IPS-20b (cell line): ENCODE measurements at regions not wholly inside any gene's neighbourhood (a gene's known extent, or its start where the extent isn't known, plus 50 kb on each side); places are given as distances from the start of the nearest gene placed in this dataset.
"Not testable (repeated sequence)": the region's sequence is repeated elsewhere in the genome, so short reads cannot be mapped to it uniquely, and the experiment has no call there.

Source experiments
- H3K27ac ChIP-seq: one replicate; pipeline ENCODE4 v1.5.1; 2013; ENCODE audit warnings: low read length
- H3K27me3 ChIP-seq: 2 replicates; pipeline ENCODE4 v1.6.1; 2013; ENCODE audit warnings: mild to moderate bottlenecking, low read length, inconsistent platforms; ENCODE audit not compliant: insufficient read depth
- H3K36me3 ChIP-seq: 2 replicates; pipeline ENCODE4 v1.6.1; 2013; ENCODE audit warnings: low read depth, mild to moderate bottlenecking, inconsistent platforms, low read length, moderate library complexity; ENCODE audit not compliant: insufficient read depth
- H3K4me1 ChIP-seq: 2 replicates; pipeline ENCODE4 v1.6.1; 2013; ENCODE audit warnings: mild to moderate bottlenecking, control low read depth, inconsistent platforms, low read length, moderate library complexity; ENCODE audit not compliant: insufficient read depth
- H3K4me3 ChIP-seq: 2 replicates; pipeline ENCODE4 v1.5.1; 2013; ENCODE audit warnings: mild to moderate bottlenecking, low read length, inconsistent platforms
- H3K9ac ChIP-seq: 2 replicates; pipeline ENCODE4 v1.6.1; 2013; ENCODE audit warnings: low read depth, mild to moderate bottlenecking, inconsistent platforms, low read length, moderate library complexity
- H3K9me3 ChIP-seq: 2 replicates; pipeline ENCODE4 v1.6.1; 2013; ENCODE audit warnings: mild to moderate bottlenecking, low read depth, low read length, inconsistent platforms; ENCODE audit not compliant: insufficient read depth

DNA sequence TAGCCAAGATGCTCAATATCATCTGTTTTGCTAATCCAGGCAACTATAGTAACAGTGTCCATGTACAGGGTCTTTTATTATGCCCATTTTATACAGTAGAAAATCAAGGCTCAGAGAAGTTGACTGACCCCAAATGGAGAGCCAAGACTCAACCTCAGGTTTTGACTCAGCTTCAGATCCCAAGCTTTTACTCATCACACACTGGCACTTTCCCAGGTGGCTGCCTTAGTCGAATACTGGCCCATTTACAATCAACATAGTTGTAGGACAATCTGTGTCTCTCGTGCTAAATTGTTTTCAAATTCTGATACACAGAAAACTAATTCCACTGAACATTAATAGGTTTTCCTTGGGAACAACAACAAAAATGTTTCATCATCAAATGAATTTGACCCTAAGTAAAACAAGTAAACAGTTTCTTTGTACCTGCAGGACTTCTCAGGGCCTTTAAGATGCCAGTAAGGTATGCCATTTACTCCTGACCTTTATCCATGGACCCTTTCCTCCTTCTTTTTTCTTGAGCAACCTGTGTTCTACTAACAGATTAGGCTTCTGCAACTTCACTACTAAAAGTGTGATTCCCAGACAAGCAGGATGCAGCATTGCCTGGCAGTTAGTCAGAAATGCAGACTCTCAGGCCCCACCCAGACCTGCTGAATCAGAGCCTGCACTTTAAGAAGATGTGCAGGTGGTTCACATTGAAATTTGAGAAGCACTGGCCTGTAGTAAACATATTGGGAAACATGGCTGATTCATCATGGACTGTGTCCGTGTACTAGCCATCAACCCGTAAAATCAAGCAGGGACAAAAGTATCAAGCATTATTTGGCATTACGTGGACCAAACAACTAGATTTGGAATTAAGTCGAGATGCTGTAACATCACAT, 128.8 kb downstream of the RRAGC start:
- Histone ChIP-seq H3K9ac (no peak overlapping the region), H3K4me3 (no peak overlapping the region), H3K9me3 (no peaks in the 10 kb centered on the region), H3K4me1 (peaks cover 29% of the 10 kb centered on the region), H3K36me3 (no peaks in the 10 kb centered on the region), H3K27ac (no peak overlapping the region), H3K27me3 (no peaks in the 10 kb centered on the region)

DNA sequence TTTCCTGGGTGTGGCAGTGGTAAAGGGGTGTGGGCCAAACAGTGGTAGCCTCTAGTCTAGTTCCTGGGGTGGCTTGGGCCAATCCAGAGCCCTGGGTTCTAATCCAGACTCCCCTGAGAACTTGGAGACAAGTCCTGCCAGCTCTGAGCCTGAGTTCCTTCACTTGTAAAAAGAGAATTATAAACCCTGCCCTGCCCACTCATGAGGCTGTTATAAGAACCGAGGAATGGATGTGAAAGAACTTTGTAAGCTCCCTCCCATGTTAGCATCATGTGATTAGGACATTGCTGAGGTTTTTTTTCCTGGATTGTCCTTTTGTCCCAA, 131.0 kb downstream of the RRAGC start:
- Histone ChIP-seq H3K4me1 (peaks cover 29% of the 10 kb centered on the region), H3K4me3 (no peak overlapping the region; the same call in 1 of the 2 replicates), H3K27me3 (no peaks in the 10 kb centered on the region), H3K9me3 (no peaks in the 10 kb centered on the region), H3K9ac (peak overlapping the region; percentile 66; the same call in 1 of the 2 replicates), H3K27ac (peak overlapping the region; percentile 76), H3K36me3 (no peaks in the 10 kb centered on the region)

DNA sequence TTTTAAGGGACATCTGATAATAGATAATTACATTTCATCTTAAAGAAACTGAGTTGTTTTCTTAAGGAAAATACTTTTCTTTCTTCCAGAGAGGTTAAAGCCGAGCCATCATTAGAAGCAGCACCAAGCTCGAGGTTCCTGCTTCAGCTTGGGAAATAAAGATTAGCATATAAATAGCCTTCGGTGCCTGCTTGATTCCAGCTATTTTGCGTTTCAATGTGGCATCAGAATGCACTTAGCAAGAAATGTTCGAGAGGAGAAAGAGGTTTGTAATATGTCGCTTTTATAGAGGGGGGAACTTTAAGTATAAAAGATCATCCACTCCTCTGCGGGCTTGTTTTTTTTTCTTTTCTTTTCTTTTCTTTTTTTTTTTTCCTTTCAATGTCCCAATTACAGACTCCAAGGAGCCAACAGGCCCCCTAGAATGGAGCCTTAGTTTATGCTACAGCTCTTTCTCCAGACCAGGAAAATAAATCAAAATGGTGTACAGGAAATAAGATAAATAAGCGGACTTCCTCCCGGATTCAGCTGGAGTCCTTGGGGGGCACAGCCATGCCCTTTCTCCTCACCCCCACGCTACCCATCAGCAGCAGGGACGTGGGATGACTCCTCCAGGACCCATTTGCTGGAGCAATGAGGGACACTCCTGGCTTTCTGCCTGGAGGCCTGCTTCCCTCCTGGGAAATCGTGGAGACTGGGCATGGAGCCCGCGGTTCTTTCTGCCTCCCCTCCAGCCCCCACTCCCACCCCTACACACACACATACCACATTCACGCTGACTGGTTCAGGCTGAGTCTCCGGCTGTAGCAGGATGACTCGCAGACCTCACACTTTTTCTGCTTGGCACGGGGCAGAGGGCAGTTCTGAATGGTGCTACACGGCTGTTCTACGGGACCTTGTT, 131.6 kb downstream of the RRAGC start:
- Histone ChIP-seq H3K4me3 (peak overlapping the region; percentile 47), H3K27ac (peak overlapping the region; percentile 76), H3K9me3 (no peaks in the 10 kb centered on the region), H3K9ac (peak overlapping the region; percentile 66; the same call in 1 of the 2 replicates), H3K36me3 (no peaks in the 10 kb centered on the region), H3K4me1 (peaks cover 25% of the 10 kb centered on the region), H3K27me3 (no peaks in the 10 kb centered on the region)

DNA sequence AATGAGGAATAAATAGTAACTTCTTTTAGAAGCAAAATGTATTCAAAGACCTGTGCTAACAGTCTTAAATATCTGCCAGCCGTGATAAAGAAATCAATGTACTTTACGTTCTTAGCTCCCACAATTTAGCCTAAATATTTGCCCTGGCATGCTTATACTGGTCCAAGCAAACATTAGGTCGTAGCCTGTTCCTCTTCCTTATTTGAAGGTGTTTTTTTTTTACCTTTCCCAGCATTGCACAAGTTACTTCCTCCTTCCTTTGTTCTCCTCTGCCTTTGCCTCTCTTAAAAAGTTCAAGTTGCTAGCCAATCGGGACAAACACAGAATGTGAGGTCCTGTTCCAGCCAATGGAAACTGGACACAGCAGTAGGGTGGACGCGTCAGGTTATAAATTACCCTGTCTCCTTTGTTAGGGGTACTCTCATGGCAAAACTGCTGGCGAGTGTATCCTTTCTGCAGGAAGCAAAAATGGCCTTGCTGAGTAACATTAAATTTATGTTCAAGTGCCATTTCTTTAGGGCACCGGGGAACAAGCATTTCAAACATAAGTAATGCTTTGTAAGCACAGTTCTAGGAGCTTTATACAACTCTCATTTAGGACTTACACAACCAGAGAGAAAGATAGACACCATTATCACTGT, 134.1 kb downstream of the RRAGC start:
- H3K9me3 ChIP-seq, H3K36me3 ChIP-seq, H3K27me3 ChIP-seq, H3K27ac ChIP-seq, H3K4me3 ChIP-seq, H3K9ac ChIP-seq: not testable (repeated sequence)
- peaks cover 21% of the 10 kb centered on the region for H3K4me1 ChIP-seq

DNA sequence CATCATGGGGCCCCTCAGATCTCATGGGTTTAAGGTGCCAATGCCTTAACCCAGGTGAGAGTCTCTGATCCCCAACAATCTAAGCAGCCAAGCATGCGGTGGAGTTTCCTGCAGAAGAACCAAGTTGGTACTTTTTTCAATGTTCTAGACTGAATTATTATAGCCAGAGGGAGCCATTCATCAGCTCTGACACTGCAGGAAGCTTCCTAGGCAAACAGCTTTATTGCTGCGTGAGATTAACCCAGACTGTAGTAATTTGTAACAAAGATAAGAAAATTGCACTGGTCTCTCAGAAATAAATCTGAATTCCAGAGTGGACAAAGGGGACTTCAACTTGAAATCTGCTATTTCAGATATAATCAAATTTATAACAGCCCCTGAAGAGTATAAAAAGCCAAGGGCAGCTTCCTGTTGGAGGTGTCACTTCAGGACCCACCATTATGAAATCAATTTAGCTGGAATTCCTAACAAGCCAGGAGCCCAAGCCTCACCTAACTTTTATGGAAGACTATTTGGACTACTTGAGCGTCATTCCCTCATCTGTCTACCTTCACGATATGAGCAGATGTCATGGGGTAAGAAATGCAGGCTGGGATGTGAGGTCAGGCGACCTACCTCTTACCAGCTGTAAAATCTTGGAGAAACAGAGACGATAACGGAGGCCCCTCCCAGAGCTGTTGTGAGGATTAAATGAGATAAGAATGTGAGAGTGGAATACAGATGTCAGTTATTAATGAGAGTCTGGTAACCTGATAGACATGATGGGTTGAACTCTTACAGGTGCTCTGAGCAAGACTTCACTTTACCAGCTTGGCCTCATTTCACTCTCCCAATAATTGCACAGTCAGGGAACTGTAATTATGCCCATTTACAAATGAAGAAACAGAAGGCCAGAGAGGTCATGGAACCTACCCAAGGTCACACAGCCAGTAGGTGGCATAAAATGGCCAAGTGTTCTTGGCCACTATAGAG, 135.1 kb downstream of the RRAGC start:
- no peaks in the 10 kb centered on the region for H3K36me3 ChIP-seq
- H3K27me3 ChIP-seq, result no peaks in the 10 kb centered on the region
- H3K9ac ChIP-seq, result no peak overlapping the region
- peaks cover 21% of the 10 kb centered on the region for H3K4me1 ChIP-seq
- H3K4me3 ChIP-seq, result no peak overlapping the region
- no peaks in the 10 kb centered on the region for H3K9me3 ChIP-seq
- no peak overlapping the region for H3K27ac ChIP-seq

DNA sequence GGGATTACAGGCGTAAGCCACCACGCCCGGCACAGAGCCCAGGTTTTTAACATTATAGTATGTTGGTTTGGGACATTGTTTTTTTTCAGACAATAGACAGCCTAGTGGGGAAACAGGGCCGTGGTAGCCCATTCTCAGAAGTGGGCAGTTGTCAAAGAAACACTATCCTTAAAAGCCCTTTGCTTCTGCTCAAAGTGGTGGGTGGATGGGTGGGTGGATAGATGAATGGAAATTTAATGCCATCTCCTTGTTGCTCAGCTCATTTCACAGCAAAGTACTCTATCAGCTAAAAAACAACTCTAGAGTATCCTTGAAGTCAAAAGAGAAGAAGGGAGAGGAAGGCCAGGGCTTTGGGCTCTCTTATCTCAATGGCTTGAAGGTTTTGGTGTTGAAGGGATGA, 137.8 kb downstream of the RRAGC start:
- H3K27me3 ChIP-seq, result no peaks in the 10 kb centered on the region
- H3K4me1 ChIP-seq, result peaks cover 3% of the 10 kb centered on the region
- no peak overlapping the region for H3K4me3 ChIP-seq
- no peak overlapping the region for H3K9ac ChIP-seq
- no peak overlapping the region for H3K27ac ChIP-seq
- H3K36me3 ChIP-seq, result no peaks in the 10 kb centered on the region
- no peaks in the 10 kb centered on the region for H3K9me3 ChIP-seq

DNA sequence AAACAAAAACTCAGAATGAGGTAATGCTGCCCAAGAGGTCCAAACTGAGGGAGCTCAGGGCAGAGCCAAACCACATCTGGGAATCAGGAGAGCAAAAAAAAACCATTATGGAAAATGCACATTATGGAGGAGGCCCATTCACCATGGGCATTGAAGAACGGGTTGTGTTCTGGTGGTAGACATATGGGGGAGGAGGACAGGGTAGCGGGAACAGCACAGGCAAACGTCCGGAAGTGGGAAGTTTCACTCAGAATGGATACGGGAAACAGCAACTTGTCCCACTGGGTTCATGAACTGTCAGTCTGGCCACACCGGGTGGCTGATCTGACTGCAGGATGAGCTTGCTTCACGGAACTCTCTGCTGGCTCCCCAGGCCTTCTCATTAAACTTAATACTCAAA, 139.7 kb downstream of the RRAGC start:
- Histone ChIP-seq H3K27ac (no peak overlapping the region), H3K9me3 (no peaks in the 10 kb centered on the region), H3K27me3 (no peaks in the 10 kb centered on the region), H3K36me3 (no peaks in the 10 kb centered on the region), H3K4me1 (no peaks in the 10 kb centered on the region), H3K9ac (no peak overlapping the region), H3K4me3 (no peak overlapping the region)

DNA sequence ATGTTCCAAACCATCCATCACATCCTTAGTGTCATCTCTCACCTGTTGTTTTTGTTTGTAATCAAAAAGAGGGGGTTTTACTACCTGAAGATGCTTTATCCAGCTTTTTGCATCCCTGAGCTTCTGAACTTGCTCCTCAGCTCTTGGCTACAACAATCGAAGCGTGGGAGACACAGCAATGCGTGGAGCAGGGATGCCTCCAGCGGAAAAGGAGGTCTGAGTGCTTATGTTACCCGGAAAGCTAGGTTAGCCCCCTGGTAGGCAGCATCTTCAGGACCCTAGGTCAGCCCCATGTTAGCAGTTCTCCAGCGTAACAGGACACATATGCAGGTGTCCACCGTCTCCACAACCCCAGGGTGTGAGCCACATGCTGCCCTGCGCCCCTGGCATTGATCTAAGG, 141.5 kb downstream of the RRAGC start:
- H3K4me1 ChIP-seq, result no peaks in the 10 kb centered on the region
- H3K4me3 ChIP-seq, result no peak overlapping the region
- no peaks in the 10 kb centered on the region for H3K27me3 ChIP-seq
- H3K27ac ChIP-seq, result no peak overlapping the region
- H3K9ac ChIP-seq, result no peak overlapping the region
- H3K9me3 ChIP-seq, result no peaks in the 10 kb centered on the region
- H3K36me3 ChIP-seq, result no peaks in the 10 kb centered on the region

DNA sequence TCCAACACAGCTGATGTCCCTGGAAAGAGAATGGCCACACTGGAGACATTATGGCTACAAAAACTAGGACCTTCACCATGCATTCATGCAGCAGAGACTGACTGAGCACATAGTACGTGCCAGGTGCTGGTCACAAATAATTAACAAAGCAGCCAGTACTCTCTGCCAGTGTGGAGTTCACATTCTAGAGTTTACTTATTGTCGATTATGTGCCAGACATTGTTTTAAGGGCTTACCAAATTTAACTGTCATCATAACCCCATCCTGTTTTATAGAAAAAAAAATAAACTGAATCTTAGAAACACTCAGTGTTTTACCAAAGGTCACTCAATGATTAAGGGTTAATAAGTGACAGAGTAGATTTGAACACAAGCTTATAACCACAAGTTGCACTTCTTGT, 143.3 kb downstream of the RRAGC start:
- Histone ChIP-seq H3K4me1 (no peaks in the 10 kb centered on the region), H3K27me3 (no peaks in the 10 kb centered on the region), H3K36me3 (no peaks in the 10 kb centered on the region), H3K9ac (no peak overlapping the region), H3K4me3 (no peak overlapping the region), H3K27ac (no peak overlapping the region), H3K9me3 (no peaks in the 10 kb centered on the region)

DNA sequence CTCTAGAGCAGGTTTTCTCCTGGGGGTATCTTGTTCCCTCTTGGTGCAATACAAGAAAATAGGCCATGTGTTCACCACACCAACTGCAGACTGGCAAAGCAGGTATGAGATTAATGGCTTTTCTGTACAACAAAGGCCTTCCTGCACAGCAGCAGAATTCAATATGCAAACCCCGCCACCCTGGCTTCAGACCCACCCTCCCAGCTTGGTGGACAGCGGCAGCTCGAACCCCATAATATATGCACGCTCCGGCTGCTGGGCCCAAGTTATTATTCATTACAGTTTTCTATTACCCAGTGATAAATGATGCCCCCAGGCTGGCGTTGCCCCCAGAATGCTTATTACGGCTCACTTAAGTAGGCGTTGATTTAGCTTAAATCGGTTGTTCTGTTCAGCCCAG, 144.2 kb downstream of the RRAGC start:
- Histone ChIP-seq H3K27me3 (no peaks in the 10 kb centered on the region), H3K36me3 (no peaks in the 10 kb centered on the region), H3K9ac (no peak overlapping the region)

DNA sequence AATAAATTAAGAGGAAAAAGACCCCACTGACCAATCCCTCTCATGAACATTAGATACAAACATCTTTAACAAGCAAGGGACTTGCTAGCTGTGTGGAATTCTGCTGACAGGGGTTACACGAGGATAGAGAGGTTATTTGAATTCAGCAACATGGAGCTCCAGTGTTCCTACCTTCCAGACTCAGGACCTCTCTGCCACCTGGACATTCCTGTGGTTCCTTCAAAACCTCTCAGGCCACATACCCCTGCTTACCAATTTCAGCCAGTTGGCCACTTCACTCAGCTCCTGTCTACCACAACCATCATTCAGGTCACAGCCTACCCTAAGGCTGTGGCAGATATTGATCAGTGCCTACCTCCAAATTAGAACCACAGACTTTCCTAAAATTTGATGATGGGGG, 147.5 kb downstream of the RRAGC start:
- Histone ChIP-seq H3K4me3 (no peak overlapping the region), H3K9me3 (no peaks in the 10 kb centered on the region), H3K27me3 (no peaks in the 10 kb centered on the region), H3K4me1 (no peaks in the 10 kb centered on the region), H3K36me3 (no peaks in the 10 kb centered on the region), H3K27ac (no peak overlapping the region), H3K9ac (no peak overlapping the region)

More for the DNA sequence above, 144.2 kb downstream of the RRAGC start:
- H3K27ac ChIP-seq, result no peak overlapping the region
- H3K9me3 ChIP-seq, result no peaks in the 10 kb centered on the region
- H3K4me1 ChIP-seq, result no peaks in the 10 kb centered on the region
- H3K4me3 ChIP-seq, result no peak overlapping the region
